Astrocyte (in vitro differentiated cells and primary cell): ENCODE measurements at regions not wholly inside any gene's neighbourhood (a gene's known extent, or its start where the extent isn't known, plus 50 kb on each side); places are given as distances from the start of the nearest gene placed in this dataset.

Experiments used
- DNase-seq: peaks from one replicate; pipeline ENCODE4 v3.0.0-alpha.2; 2010; ENCODE audit warnings: low read depth
- FAIRE-seq: peaks from 2 replicates; lab custom pipeline; 2011; peaks lifted over from hg19 to GRCh38; lab: Jason Lieb, UNC
- H2AFZ ChIP-seq: 2 replicates; pipeline ENCODE4 v1.6.0; 2012; ENCODE audit warnings: low read depth, low read length, inconsistent platforms
- H3K27ac ChIP-seq: 2 replicates; pipeline ENCODE4 v1.5.1; 2011; ENCODE audit warnings: low read depth, low read length, inconsistent platforms
- H3K27me3 ChIP-seq: 2 replicates; pipeline ENCODE4 v1.6.0; 2011; ENCODE audit warnings: low read length, inconsistent platforms; ENCODE audit not compliant: insufficient read depth
- H3K36me3 ChIP-seq: 2 replicates; pipeline ENCODE4 v1.5.1; 2011; ENCODE audit warnings: low read length, inconsistent platforms; ENCODE audit not compliant: insufficient read depth
- H3K4me1 ChIP-seq: 2 replicates; pipeline ENCODE4 v1.5.1; 2011; ENCODE audit warnings: low read length, inconsistent platforms; ENCODE audit not compliant: insufficient read depth
- H3K4me2 ChIP-seq: 2 replicates; pipeline ENCODE4 v1.6.0; 2012; ENCODE audit warnings: low read length, inconsistent platforms
- H3K4me3 ChIP-seq: 2 replicates; pipeline ENCODE4 v1.5.1; 2011; ENCODE audit warnings: low read depth, mild to moderate bottlenecking, low read length, inconsistent platforms; ENCODE audit not compliant: insufficient read depth
- H3K79me2 ChIP-seq: 2 replicates; pipeline ENCODE4 v1.6.0; 2012; ENCODE audit warnings: mild to moderate bottlenecking, low read length, inconsistent platforms; ENCODE audit not compliant: insufficient read depth
- H3K9ac ChIP-seq: 2 replicates; pipeline ENCODE4 v1.6.0; 2012; ENCODE audit warnings: mild to moderate bottlenecking, low read length, inconsistent platforms
- H3K9me3 ChIP-seq: 2 replicates; pipeline ENCODE4 v1.5.1; 2012; ENCODE audit warnings: low read depth, mild to moderate bottlenecking, low read length, inconsistent platforms; ENCODE audit not compliant: insufficient read depth
- H4K20me1 ChIP-seq: 2 replicates; pipeline ENCODE4 v1.6.0; 2012; ENCODE audit warnings: low read length, inconsistent platforms; ENCODE audit not compliant: insufficient read depth
- H3K27ac Mint-ChIP-seq: one replicate; pipeline ENCODE4 v1.8.0; 2021; ENCODE audit warnings: mild to moderate bottlenecking, mixed read lengths; ENCODE audit not compliant: unreplicated experiment
- H3K27me3 Mint-ChIP-seq: one replicate; pipeline ENCODE4 v1.8.0; 2021; ENCODE audit warnings: low read depth, mixed read lengths; ENCODE audit not compliant: unreplicated experiment
- H3K36me3 Mint-ChIP-seq: one replicate; pipeline ENCODE4 v1.8.0; 2021; ENCODE audit warnings: low read depth, mixed read lengths; ENCODE audit not compliant: unreplicated experiment
- H3K4me1 Mint-ChIP-seq: one replicate; pipeline ENCODE4 v1.8.0; 2021; ENCODE audit warnings: low read depth, mixed read lengths; ENCODE audit not compliant: unreplicated experiment
- H3K4me3 Mint-ChIP-seq: one replicate; pipeline ENCODE4 v1.8.0; 2021; ENCODE audit warnings: mild to moderate bottlenecking, moderate library complexity, mixed read lengths; ENCODE audit not compliant: unreplicated experiment
- H3K9me3 Mint-ChIP-seq: one replicate; pipeline ENCODE4 v1.8.0; 2021; ENCODE audit warnings: mild to moderate bottlenecking, mixed read lengths; ENCODE audit not compliant: unreplicated experiment
- CTCF ChIP-seq: IDR thresholded peaks from 2 replicates; pipeline ENCODE4 v1.5.1; 2011; ENCODE audit warnings: low read depth, mild to moderate bottlenecking, inconsistent platforms, low read length, moderate library complexity; ENCODE audit not compliant: insufficient read depth
- EZH2 ChIP-seq: IDR thresholded peaks from 2 replicates; pipeline ENCODE4 v1.6.1; 2012; ENCODE audit warnings: mild to moderate bottlenecking, low read length, inconsistent platforms; ENCODE audit not compliant: insufficient read depth

- DNase-seq, result no peak
- H3K4me3 Mint-ChIP-seq, result no peak overlapping the region
- Histone ChIP-seq H2AFZ (no peak overlapping the region), H4K20me1 (no peaks in the 10 kb centered on the region), H3K4me2 (peak overlapping the region; percentile 39), H3K4me3 (no peak overlapping the region), H3K27ac (peak overlapping the region; percentile 63), H3K27me3 (no peaks in the 10 kb centered on the region), H3K79me2 (no peaks in the 10 kb centered on the region), H3K4me1 (peaks cover 27% of the 10 kb centered on the region), H3K9ac (no peak overlapping the region), H3K9me3 (no peaks in the 10 kb centered on the region), H3K36me3 (no peaks in the 10 kb centered on the region)
- H3K9me3 Mint-ChIP-seq, result peaks cover 10% of the 10 kb centered on the region
- H3K36me3 Mint-ChIP-seq, result peaks cover 4% of the 10 kb centered on the region
- no peak for TF ChIP-seq CTCF
- TF ChIP-seq EZH2, result no peak
- H3K4me1 Mint-ChIP-seq, result peaks cover 24% of the 10 kb centered on the region
- H3K27ac Mint-ChIP-seq, result no peak overlapping the region
- H3K27me3 Mint-ChIP-seq, result no peaks in the 10 kb centered on the region
- no peak for FAIRE-seq
Observed at GRCh38 chr6:137763886-137764285, 103.2 kb upstream of the TNFAIP3 start.

GRCh38 chr6:137764464-137764863 is 102.6 kb upstream of the TNFAIP3 start:
- Histone ChIP-seq H3K4me2 (peak overlapping the region; percentile 39), H3K79me2 (no peaks in the 10 kb centered on the region), H4K20me1 (no peaks in the 10 kb centered on the region), H3K27ac (peak overlapping the region; percentile 63), H3K4me1 (peaks cover 27% of the 10 kb centered on the region), H3K9ac (no peak overlapping the region), H3K27me3 (no peaks in the 10 kb centered on the region), H3K4me3 (no peak overlapping the region), H3K9me3 (no peaks in the 10 kb centered on the region), H3K36me3 (no peaks in the 10 kb centered on the region), H2AFZ (no peak overlapping the region)
- Mint-ChIP-seq H3K4me1 (peaks cover 24% of the 10 kb centered on the region), H3K4me3 (no peak overlapping the region), H3K9me3 (peaks cover 6% of the 10 kb centered on the region), H3K27ac (no peak overlapping the region), H3K27me3 (no peaks in the 10 kb centered on the region), H3K36me3 (peaks cover 4% of the 10 kb centered on the region)
- TF ChIP-seq EZH2 (no peak), CTCF (no peak)
- FAIRE-seq, result peak; percentile 79
- DNase-seq, result peak; percentile 86

- no peak for TF ChIP-seq CTCF
- peak; percentile 8 for DNase-seq
- Histone ChIP-seq H3K4me3 (no peak overlapping the region), H4K20me1 (no peaks in the 10 kb centered on the region), H3K79me2 (no peaks in the 10 kb centered on the region), H3K4me2 (peak overlapping the region; percentile 39), H3K9ac (no peak overlapping the region), H2AFZ (no peak overlapping the region), H3K9me3 (no peaks in the 10 kb centered on the region), H3K4me1 (peaks cover 27% of the 10 kb centered on the region), H3K36me3 (no peaks in the 10 kb centered on the region), H3K27me3 (no peaks in the 10 kb centered on the region), H3K27ac (peak overlapping the region; percentile 57)
- Mint-ChIP-seq H3K36me3 (peaks cover 4% of the 10 kb centered on the region), H3K27me3 (no peaks in the 10 kb centered on the region), H3K4me3 (no peak overlapping the region), H3K4me1 (peaks cover 24% of the 10 kb centered on the region), H3K9me3 (peaks cover 6% of the 10 kb centered on the region), H3K27ac (no peak overlapping the region)
- FAIRE-seq, result no peak
Observed at GRCh38 chr6:137765059-137765458, 102.0 kb upstream of the TNFAIP3 start.
